ENCODE measurements at regions not wholly inside any gene's neighbourhood (a gene's known extent, or its start where the extent isn't known, plus 50 kb on each side); places are given as distances from the start of the nearest gene placed in this dataset.

- no peak overlapping the region for H3K4me2 ChIP-seq (ENCODE audit: insufficient read depth, insufficient read length, low read length)
- no peak overlapping the region for H2BK15ac ChIP-seq (ENCODE audit: low read depth, low read length)
- Mint-ChIP-seq H3K36me3 (ENCODE audit: insufficient read depth in 1 of 3, low read depth in 3 of 3) (no peaks in the 10 kb centered on the region), H3K9me3 (no peaks in the 10 kb centered on the region; a peak in 1 of 5 replicates), H3K4me3 (no peak overlapping the region), H3K27ac (no peak overlapping the region), H3K27me3 (ENCODE audit: low read depth) (peaks cover 4% of the 10 kb centered on the region), H3K4me1 (peaks cover 18 to 47% of the 10 kb centered on the region in 2 experiments)
- no peak overlapping the region for H2BK5ac ChIP-seq (ENCODE audit: insufficient read length, low read length)
- DNase-seq = no peak
- no peak overlapping the region for H3K18ac ChIP-seq (ENCODE audit: insufficient read length, low read depth, low read length)
- no peak overlapping the region for H2BK20ac ChIP-seq (ENCODE audit: low read depth, low read length, poor library complexity, severe bottlenecking)
- H3K27me3 ChIP-seq (ENCODE audit: insufficient read depth, low read length) = no peaks in the 10 kb centered on the region
- H3K9ac ChIP-seq (ENCODE audit: extremely low read depth, insufficient read length, low read length) = no peak overlapping the region
- H4K20me1 ChIP-seq (ENCODE audit: control insufficient read depth, insufficient read depth, insufficient read length) = no peaks in the 10 kb centered on the region
- no peak overlapping the region for H4K8ac ChIP-seq (replicated peaks; ENCODE audit: insufficient read length, low read depth, low read length)
- H3K27ac ChIP-seq (ENCODE audit: insufficient read length, low read depth, low read length) = no peak overlapping the region
- no peak overlapping the region for H2BK12ac ChIP-seq (ENCODE audit: insufficient read length, low read depth, low read length)
- H3K4ac ChIP-seq (ENCODE audit: low read depth, low read length) = no peak overlapping the region
- H3K56ac ChIP-seq (ENCODE audit: insufficient read length, low read depth, low read length) = no peak overlapping the region
- H4K91ac ChIP-seq (ENCODE audit: insufficient read length, low read depth, low read length) = no peak overlapping the region
- no peaks in the 10 kb centered on the region for H3K9me3 ChIP-seq (ENCODE audit: control insufficient read depth, low read depth, low read length)
- H3K4me1 ChIP-seq (ENCODE audit: insufficient read depth, low read length) = no peaks in the 10 kb centered on the region
- no CpG with 5 or more reads among the region's 8 CpGs for WGBS (ENCODE audit: extremely low coverage, insufficient read length, low lambda C conversion rate)
- H3T11ph ChIP-seq (ENCODE audit: low read length) = no peak overlapping the region
- no peak overlapping the region for H2AK5ac ChIP-seq (ENCODE audit: insufficient read length, low read length)
- H3K79me1 ChIP-seq (ENCODE audit: insufficient read depth, low read depth, low read length, poor library complexity, severe bottlenecking) = no peaks in the 10 kb centered on the region
- H2AFZ ChIP-seq (ENCODE audit: low read length) = no peak overlapping the region
- no peaks in the 10 kb centered on the region for H3K79me2 ChIP-seq (ENCODE audit: insufficient read depth, low read length)
- TF ChIP-seq, protein P1, sequence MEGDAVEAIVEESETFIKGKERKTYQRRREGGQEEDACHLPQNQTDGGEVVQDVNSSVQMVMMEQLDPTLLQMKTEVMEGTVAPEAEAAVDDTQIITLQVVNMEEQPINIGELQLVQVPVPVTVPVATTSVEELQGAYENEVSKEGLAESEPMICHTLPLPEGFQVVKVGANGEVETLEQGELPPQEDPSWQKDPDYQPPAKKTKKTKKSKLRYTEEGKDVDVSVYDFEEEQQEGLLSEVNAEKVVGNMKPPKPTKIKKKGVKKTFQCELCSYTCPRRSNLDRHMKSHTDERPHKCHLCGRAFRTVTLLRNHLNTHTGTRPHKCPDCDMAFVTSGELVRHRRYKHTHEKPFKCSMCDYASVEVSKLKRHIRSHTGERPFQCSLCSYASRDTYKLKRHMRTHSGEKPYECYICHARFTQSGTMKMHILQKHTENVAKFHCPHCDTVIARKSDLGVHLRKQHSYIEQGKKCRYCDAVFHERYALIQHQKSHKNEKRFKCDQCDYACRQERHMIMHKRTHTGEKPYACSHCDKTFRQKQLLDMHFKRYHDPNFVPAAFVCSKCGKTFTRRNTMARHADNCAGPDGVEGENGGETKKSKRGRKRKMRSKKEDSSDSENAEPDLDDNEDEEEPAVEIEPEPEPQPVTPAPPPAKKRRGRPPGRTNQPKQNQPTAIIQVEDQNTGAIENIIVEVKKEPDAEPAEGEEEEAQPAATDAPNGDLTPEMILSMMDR (conservative IDR thresholded peaks at IDR 0.05) = no peak
- no peak overlapping the region for H3K23ac ChIP-seq (ENCODE audit: insufficient read length, low read depth, low read length)
- no peaks in the 10 kb centered on the region for H3K23me2 ChIP-seq (ENCODE audit: insufficient read length, low read depth, low read length, poor library complexity, severe bottlenecking)
- no peak overlapping the region for H2BK120ac ChIP-seq (ENCODE audit: low read depth, low read length, poor library complexity, severe bottlenecking)
- H3K14ac ChIP-seq (ENCODE audit: insufficient read depth, low read length) = no peak overlapping the region
- H4K5ac ChIP-seq (ENCODE audit: insufficient read length, low read depth, low read length) = no peak overlapping the region
These were observed 168.6 kb upstream of the B3GAT1 start for GRCh38 chr11:134580610-134580975.
